NCI-H82 treated with DMSO at 0.1 percent for 48 hours (cell line): ENCODE measurements at regions not wholly inside any gene's neighbourhood (a gene's known extent, or its start where the extent isn't known, plus 50 kb on each side); places are given as distances from the start of the nearest gene placed in this dataset.

ENCODE experiments used
- DNase-seq: peaks from one replicate; lab custom pipeline; 2025; ENCODE audit not compliant: unreplicated experiment; lab: John Stamatoyannopoulos, UW

DNA sequence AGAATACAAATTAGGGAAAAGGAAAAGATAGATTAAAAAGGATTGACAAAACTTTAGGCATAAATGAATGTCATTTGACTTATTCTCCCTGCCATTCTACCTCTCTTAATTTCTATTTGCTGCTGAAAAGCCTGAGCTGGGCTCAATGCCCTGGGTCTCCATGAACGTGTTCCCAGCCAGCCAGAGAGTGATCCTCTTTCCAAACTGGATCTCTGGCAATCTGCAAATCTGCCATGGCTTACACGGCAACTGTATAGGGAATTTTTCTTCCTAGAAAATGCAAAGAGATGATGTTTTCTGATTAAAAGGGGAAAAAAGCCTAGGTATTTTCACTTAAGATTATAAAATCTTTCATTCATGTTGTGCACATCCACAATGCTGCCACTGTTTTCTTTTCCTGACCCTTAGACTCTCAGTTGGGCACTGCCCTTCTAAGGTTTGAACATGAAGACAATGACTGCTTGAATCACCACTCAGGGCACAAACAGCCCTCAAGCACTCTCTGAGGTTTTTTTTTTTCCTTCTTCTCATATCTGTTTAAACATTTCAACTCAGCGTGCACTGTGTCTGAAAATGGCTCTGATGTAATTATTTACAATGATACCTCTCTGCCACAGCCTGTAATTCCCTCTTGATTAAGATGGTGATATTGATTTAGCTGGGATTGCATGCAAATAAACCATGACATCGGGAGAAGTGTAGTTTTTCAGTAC lies 60.3 kb downstream of the DACT1 start:
- no peak for DNase-seq

DNA sequence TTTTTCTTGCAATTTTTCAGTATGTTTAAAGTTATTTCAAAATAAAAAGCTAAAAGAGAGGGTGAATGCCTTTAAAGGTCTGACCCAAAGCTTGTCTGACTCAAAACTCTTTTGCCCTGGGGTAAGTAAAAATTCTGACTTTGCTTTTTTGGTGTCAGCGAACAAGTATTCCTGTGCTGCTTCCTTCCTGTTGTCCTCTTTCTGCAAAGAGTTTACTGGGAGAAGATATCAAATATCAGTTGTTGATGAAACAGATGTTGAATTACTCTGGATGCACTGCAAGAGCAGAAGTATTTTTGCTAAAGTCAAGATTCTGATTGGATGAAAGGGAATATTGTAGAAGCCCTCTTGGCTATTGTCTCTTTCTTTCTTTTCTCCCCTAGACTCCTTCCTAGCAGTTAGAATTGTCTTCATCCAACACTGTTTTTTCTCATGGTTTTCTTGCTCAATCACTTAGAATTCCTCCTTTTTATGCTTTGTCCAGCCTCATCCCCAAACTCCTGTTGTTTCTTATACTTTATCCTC lies 62.0 kb downstream of the DACT1 start:
- no peak for DNase-seq

DNA sequence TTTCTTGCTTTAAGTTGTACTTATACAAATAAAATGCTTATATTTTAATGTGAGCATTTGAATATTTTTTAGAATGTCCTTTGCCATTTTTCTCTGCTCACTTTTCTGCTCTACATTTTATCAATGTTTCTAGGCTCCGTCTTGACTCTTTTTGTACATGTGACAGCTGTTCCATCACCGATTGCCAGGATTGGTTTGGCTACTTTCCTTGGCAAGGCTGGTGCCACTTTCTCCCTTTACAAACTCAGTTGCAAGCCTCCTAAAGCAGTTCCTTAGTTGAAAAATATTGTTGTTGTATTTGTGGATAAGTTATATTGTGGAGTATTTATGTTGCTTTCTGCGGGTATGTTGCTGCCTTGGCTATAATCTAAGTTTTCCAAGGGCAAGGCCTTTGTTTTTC lies 63.4 kb downstream of the DACT1 start:
- DNase-seq: no peak

DNA sequence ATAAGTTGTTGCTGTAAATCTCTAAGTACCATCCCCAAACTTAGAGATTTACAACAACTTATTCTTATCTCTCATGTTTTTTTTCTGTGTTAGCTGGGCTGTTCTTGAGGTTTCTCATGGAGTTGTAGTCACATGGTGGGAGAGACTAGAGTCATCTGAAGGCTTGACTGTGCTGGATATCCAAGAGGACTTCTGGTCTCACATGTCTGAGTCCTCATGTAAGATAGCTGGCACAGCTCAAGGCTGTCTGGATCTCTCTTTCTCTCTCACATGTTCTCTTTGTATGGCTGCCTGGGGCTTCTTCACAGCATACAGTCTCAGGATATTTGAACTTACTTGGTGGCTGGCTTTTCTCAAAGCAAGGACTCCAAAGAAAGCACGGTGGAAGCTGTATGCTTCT lies 63.8 kb downstream of the DACT1 start:
- no peak for DNase-seq

DNA sequence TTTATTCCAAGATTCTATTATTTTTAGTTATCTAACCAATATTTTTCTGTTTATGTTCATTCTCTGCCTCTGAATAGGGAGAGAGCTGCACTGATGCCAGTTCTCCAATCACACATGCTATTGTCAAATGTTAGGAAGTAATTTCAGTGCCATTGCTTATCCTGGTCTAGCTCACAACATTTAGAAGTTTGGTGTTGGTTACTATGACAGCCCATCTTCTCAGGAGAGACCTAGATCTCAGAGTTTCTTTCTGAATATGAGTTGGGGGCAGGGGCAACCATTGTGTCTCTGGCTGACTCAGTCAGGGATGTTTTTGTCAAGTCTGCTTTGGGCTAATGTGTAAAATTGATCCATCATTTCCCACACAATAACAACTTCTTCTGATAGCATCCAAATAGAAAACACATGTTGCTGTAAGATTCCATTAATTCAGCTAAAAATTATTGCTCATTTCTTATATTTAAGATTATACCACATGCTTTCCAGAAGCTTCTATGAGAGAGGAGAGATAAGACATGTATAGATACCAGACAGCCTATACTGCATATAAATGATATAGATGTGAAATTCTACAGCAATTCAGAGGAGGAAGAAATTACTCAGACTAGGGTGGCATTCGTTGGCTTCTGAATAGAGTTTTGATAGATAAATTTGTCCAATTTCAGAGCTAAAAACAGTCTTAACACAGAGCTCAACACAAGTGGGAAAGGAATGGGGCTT lies 64.8 kb downstream of the DACT1 start:
- DNase-seq: no peak

DNA sequence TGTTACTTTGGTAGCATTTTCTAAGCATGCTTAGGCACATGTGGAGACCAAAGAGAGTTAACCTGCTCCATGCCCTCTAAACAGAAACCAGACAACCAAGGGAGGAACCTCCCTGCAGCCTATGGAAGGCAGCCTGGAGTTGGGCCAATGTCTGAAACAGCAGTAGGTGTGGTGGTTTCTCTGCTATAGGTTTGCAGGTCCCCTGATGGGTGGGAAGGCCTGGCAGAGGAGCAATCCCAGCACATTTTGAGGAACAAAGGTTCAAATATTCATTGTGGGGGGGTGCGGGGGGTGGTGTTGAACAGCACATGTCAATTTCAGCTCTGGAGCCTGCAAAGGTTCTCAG lies 65.4 kb downstream of the DACT1 start:
- no peak for DNase-seq

DNA sequence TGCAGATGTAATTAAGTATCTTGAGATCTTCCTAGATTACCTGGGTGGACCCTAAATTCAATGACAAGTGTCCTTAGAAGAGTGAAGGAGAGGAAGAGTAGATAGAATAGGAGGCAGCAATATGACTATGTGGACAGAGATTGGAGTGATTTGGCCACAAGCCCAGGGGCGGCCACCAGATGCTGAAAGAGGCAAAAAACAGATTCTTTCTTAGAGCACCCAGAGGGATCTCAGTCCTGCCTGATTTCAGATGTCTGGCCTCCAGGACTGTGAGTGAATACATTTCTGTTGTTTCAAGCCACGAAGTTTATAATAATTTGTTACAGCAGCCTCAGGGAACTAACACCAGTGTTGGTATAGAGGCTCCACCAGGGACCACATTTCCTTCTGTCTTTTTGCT lies 67.3 kb downstream of the DACT1 start:
- DNase-seq: no peak

DNA sequence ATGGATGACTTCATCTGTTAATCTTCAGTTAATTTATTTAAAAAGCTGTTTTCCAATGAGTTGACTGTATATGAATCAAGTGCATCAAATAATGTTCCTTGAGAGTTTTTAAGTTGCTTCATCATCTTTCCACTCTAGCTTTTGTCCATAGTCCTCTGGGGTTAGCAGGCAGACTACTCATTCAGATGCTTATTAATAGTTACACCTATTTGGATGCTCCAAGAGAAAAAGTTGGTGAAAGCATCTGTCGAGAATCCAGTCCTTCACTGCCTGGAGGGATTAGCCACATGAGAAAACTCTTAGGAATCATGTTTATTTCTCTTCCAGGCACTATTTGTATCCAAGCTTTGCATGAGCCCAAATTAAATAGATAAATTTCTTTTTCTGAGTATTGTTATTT lies 70.2 kb downstream of the DACT1 start:
- DNase-seq: peak; percentile 83

DNA sequence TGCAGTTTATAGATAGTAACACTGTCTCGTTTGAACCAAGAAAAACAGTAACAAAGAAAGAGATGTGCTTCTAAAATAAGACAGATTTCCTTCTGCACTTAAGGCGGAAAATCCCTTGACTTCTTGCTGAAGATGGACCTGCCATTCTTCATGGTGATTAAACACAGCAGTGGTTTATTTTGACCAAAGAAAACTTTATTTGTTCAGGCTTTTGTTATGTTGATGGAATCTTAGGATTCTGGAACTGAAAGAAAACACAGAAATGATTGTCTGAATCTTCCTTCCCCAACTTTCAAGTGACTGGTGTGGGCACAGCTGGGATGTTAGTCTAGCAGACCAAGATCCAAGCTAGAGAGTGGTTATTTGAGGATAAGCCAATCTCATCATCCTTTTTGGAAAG lies 72.2 kb downstream of the DACT1 start:
- peak; percentile 32 for DNase-seq

DNA sequence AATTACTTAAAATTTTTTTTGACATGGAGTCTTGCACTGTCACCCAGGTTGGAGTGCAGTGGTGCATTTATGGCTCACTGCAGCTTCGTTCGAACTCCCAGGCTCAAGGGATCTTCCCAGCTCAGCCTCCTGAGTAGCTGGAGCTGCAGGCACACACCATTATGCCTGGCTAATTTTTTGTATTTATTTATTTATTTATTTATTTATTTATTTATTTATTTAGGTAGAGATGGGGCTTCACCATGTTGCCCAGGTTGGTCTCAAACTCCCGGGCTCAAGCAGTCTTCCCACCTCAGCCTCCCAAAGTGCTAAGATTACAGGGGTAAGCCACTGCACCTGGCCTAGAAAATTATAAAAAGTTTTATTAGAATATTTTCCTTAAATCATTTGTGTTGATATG lies 73.6 kb downstream of the DACT1 start:
- no peak for DNase-seq

DNA sequence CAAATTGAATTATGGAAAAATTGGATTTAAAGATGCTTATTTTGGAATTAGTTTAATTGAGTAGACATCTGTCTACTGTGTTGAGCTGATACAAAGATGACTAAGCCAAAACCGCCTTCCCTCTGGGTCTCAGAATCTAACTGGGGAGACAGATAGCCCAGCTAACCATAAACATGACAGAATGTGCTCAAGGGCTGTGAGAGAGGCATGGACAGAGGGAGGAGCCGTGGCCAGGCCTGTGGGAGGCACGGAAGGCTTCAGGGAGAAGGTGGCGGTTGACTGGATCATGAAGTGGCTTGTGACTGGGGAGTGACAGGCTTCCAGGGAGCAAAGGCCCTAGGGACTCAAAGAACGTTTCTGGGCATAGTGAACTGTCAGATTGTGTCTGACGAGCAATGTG lies 74.6 kb downstream of the DACT1 start:
- DNase-seq: peak; percentile 96

DNA sequence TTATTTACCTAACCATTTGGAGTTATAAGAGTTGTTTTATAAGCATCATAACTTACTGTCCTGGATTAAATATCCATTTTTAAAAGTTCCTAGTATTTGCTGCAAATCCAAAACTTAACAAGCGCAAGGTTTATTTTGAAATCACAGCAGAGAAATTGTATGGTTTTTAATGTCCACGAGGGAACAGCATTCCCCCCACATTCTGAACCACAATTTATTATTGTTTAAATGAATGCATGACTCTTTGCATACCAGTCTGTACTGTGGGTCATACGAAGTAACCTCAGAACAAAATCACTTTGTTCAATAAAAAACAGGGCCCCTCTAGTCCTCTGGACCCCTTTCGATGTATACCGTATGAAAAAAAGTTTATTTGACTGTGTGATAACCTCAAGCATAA lies 75.9 kb downstream of the DACT1 start:
- DNase-seq: no peak

DNA sequence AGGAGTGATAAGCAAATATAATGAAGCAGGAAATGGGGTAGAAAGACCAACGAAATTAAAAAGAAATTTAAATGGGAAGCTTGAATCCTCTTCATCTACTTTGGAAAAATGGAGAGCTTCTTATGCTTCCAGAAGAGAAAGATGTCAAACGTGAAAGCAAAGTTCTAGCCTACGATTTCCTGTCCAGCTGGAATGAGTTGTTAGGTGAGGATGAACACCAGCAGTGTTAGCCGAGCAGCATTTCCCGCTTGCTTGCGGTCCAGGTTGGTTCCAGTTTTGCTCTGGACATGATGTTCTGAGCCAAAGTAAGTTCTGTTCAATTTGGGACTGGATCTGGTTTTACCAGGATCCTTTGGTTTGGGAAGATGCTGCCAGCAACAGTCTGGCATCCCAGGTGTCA lies 78.9 kb downstream of the DACT1 start:
- DNase-seq: no peak

DNA sequence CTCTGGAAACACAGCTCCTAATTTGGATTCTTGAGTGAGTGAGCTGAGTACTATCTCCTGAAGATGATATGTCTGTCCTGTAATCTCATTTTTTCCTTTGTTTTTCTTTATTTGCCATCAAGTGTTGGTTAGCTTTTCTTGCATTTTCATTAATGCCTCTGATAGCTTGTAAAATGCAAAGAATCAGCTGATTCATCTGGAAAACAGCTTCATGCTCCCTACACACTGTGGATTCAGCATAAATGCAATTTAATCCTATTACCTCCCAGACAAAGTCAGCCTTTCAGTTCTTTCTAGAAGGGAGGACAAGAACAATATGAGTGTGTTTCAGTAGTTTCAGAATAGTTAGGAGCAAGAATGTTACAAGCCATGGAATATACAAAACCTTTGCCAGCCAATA lies 79.4 kb downstream of the DACT1 start:
- DNase-seq: no peak

DNA sequence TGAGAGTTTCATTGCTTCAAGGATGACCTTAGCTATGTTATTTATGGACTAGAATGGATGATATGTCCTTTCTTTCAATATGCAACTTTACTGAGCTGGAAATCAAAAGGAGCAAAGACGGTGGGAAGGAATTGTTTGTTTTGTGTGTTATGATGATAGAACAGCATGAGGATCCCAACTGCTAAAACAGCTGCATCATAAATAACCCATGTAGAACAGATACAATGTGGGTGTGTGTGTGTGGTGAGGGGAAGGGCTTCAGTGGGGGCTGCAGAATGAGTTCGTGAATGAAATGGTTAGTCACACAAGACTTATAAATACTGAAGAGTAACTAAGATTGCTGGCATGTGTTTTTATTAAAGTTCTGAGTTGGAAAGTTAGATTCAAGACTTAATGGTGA lies 80.1 kb downstream of the DACT1 start:
- no peak for DNase-seq

DNA sequence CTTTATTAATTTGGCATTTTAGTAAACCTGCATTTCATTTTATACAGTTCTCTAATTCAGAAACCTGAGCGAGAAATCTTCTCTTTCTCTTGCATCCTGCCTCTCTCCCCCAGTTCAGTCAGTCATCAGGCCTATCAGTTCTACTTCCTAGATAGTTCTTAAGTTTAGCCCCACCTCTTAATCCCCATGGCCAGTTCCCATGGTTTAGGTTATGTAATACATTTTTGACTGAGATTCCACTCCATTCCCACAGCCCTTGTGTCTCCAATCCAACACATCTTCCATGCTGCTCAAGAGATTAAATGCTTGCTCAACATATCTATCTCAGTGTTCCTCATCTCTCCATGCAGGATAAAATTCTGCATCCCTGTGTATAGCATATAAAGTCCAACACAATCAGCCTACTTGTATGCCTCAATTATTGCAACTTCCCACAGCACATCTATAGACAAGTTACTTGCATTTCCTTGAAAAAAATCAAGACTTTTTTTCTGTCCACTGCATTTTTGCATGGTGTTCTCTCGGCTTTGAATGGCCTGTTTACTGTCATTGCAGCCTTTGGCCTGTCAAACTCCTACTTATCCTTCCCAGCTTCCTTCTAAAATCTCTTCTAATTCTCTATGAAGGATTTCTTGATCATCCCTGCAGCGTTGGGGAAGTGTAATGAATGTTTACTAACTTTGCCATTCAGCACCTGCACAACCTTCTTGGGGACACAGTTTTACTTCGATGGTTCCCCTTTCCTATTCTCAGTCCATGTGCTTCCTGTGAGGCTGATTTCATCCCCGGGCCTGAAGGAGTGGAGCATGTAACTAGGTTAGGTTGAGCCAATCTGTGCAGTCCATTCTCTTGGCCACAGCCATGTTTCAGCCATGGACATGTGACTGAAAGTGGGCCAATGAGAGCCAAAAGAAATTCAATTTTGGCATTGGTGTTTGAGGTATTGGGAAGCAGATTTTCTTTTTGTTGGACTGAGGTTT lies 80.8 kb downstream of the DACT1 start:
- DNase-seq: no peak

DNA sequence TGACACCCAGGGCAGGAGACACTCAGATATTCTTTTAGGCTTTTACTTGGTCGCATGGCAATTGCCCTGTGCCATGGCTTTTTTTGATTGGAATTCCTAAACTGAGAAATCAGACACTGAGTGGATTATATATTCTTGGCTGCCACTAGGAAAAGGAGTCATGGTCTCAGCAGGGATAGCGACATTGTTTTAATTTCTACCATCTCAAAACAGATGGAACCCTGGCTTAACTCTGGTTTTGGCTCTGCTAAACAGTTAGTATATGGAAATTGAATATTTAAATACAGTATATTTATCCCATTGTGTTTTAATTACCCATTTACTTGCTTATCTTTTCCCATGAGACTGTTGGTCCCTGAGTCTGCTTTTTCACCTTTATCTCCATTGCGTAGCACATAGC lies 84.0 kb downstream of the DACT1 start:
- DNase-seq: no peak

DNA sequence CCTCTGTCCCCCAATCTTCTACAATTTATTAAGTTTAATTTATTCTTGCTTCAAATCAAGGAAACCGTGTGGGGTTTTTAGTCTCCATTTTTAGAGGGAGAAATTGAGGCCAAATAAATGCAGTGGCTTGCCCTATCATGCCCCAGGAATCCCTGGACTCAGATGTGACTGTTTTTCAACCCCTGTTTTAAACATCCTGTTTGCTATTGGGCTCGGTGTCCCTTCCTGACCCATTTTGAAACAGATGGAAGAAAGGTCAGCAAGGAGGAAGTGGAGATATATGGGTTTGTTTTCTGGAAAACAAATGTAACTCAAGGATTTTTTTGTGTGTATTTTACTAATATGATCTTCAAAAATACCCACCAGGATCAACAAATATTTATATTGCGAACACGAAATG lies 84.7 kb downstream of the DACT1 start:
- no peak for DNase-seq

DNA sequence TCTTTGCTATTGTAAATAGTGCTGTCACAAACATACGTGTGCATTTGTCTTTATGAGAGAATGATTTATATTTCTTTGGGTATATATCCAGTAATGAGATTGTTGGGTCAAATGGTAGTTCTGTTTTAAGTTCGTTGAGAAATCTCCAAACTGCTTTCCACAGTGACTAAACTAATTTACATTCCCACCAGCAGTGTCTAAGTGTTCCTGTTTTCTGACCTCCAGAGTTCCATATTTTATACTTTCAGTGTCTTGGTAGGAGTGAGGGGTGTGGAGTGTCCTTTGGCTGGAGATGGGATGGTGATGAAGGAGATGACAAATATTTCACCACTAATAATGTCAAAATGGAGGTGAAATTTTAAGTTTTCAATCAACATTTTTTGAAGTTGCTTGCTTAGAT lies 86.4 kb downstream of the DACT1 start:
- no peak for DNase-seq

DNA sequence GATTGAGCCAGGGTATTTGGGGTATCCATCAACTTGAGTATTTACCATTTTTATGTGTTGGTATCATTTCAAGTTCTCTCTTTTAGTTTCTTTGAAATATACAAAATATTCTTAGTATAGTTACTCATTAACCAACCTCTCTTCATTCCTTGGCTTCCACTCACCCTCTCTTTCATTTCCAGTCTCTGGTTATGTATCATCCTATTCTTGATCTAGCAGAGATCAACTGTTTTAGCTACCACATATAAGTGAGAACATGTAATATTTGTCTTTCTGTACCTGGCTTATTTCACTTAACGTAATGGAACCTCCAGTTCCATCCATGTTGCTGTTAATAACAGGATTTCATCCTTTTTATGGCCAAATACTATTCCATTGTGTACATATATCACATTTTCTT lies 86.9 kb downstream of the DACT1 start:
- no peak for DNase-seq

DNA sequence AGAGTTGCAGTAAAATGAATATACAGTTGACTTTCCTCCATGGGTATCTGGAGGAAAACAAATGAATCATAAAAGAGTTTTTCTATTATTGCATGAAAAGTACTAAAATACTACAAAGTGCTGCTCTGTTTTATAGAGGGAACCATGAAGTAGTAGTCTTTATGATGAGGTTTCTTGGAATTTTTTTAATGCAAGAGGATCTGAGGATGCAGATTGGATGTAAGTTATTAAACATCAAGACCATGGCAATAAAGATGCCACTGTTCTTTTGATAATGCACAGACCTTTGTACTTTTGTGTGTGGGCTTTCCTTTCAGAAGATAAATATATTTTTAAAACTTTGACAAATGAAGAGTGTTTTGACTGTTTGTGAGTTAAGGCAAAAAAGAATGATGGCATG lies 87.5 kb downstream of the DACT1 start:
- DNase-seq: no peak

DNA sequence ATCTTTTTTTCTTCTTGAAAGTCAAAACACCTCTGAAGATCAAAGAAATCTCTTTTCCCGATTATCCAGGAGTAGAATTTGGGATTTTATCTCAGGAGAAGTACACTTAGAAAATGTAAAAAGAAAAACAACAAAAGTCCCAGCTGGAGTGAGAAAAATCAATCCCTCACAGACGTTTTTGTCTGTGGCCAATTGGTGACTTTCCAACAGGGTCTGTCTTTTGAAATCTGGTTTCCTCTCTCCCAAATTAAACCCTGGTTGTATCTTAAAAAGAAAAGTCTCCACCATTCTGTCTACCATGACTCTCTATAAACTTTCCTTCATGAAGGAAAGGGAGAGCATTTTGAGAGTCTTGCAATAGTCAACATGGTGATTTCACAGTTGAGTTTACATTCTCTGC lies 88.1 kb downstream of the DACT1 start:
- DNase-seq: no peak
